Activated naive CD8-positive, alpha-beta T cell treated with anti-CD3 and anti-CD28 coated beads, Interleukin-2, amount 50 U/mL, for 24 hours (primary cell): ENCODE measurements at regions not wholly inside any gene's neighbourhood (a gene's known extent, or its start where the extent isn't known, plus 50 kb on each side); places are given as distances from the start of the nearest gene placed in this dataset.

ENCODE experiments used
- ATAC-seq: fragments of 150-1000 bp; cut with Tn5 transposase; one replicate; pipeline ENCODE4 v1.10.0; 2021
- DNase-seq: peaks from one replicate; pipeline ENCODE4 v3.0.0; 2021
- H3K27ac Mint-ChIP-seq: one replicate; pipeline ENCODE4 v1.8.0; 2021; ENCODE audit warnings: mild to moderate bottlenecking, mixed read lengths
- H3K27me3 Mint-ChIP-seq: one replicate; pipeline ENCODE4 v1.8.0; 2021; ENCODE audit warnings: mixed read lengths
- H3K36me3 Mint-ChIP-seq: one replicate; pipeline ENCODE4 v1.8.0; 2021; ENCODE audit warnings: low read depth, mixed read lengths
- H3K4me1 Mint-ChIP-seq: one replicate; pipeline ENCODE4 v1.8.0; 2021; ENCODE audit warnings: mixed read lengths
- H3K4me3 Mint-ChIP-seq: one replicate; pipeline ENCODE4 v1.8.0; 2021; ENCODE audit warnings: mild to moderate bottlenecking, moderate library complexity, mixed read lengths
- H3K9me3 Mint-ChIP-seq: one replicate; pipeline ENCODE4 v1.8.0; 2021; ENCODE audit warnings: mixed read lengths

- H3K4me1 Mint-ChIP-seq, result no peaks in the 10 kb centered on the region
- H3K36me3 Mint-ChIP-seq, result no peaks in the 10 kb centered on the region
- DNase-seq, result no peak
- no peak for ATAC-seq
- no peak overlapping the region for H3K4me3 Mint-ChIP-seq
- no peaks in the 10 kb centered on the region for H3K27me3 Mint-ChIP-seq
- H3K9me3 Mint-ChIP-seq, result no peaks in the 10 kb centered on the region
- no peak overlapping the region for H3K27ac Mint-ChIP-seq
These were observed 233.8 kb downstream of the SNRPN start for GRCh38 chr15:25188551-25189101.

- Mint-ChIP-seq H3K27ac (no peak overlapping the region), H3K4me3 (no peak overlapping the region), H3K9me3 (no peaks in the 10 kb centered on the region), H3K4me1 (no peaks in the 10 kb centered on the region), H3K27me3 (no peaks in the 10 kb centered on the region), H3K36me3 (no peaks in the 10 kb centered on the region)
- ATAC-seq (no peak), DNase-seq (no peak)
These were observed 234.8 kb downstream of the SNRPN start for GRCh38 chr15:25189551-25189950.

DNA sequence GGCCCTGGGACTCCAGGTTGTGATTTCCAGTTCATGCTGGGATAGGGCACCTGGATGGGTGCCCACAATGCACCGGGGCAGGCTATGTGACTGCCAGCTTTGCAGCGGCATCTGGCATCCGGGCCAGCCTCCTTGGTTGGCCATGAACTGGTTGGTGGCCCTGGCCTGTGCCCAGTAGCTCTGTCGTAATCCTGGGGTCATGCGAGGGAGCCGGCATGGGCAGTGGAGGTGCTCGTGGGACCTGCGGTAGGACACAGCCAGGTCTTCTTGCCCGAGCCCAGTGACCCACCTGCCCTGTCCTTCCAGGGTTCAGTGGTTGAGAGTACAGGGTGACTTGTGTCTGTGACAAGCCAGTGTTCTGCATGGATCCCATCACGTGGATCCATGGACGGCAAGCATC lies 237.9 kb downstream of the SNRPN start:
- no peak overlapping the region for H3K27ac Mint-ChIP-seq
- H3K36me3 Mint-ChIP-seq, result no peaks in the 10 kb centered on the region
- DNase-seq, result no peak
- no peaks in the 10 kb centered on the region for H3K4me1 Mint-ChIP-seq
- no peaks in the 10 kb centered on the region for H3K27me3 Mint-ChIP-seq
- no peak for ATAC-seq
- H3K9me3 Mint-ChIP-seq, result peaks cover 5% of the 10 kb centered on the region
- no peak overlapping the region for H3K4me3 Mint-ChIP-seq

- Mint-ChIP-seq H3K27ac (no peak overlapping the region), H3K9me3 (no peaks in the 10 kb centered on the region), H3K36me3 (no peaks in the 10 kb centered on the region), H3K4me3 (no peak overlapping the region), H3K4me1 (no peaks in the 10 kb centered on the region), H3K27me3 (no peaks in the 10 kb centered on the region)
- ATAC-seq (no peak), DNase-seq (no peak)
These were observed 231.5 kb downstream of the UBE3A start for GRCh38 chr15:25207369-25207768.

GRCh38 chr15:25208735-25209134 lies 230.1 kb downstream of the UBE3A start:
- no peaks in the 10 kb centered on the region for H3K4me1 Mint-ChIP-seq
- no peak for ATAC-seq
- no peaks in the 10 kb centered on the region for H3K36me3 Mint-ChIP-seq
- no peak overlapping the region for H3K4me3 Mint-ChIP-seq
- no peaks in the 10 kb centered on the region for H3K27me3 Mint-ChIP-seq
- no peak overlapping the region for H3K27ac Mint-ChIP-seq
- H3K9me3 Mint-ChIP-seq, result peaks cover under 1% of the 10 kb centered on the region
- DNase-seq, result no peak

DNA sequence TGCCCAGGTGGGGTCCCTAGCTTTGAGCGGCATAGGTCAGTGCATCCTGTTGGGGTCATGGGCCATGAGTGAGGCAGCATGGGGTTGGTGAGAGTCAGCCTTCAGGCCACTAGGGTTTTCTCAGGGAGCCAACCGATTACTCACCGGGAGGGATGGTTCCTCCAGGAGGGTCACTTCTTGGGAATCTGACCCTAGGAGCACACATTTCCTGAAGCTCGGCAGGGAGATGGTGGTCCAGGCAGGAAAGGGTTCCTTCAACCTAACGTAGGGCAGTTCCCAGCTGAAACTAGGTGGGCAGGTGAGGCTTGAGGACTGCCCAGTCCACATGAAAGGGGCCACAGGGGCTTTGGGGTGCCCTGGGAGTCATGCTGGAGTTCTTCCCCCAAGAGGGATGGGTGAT lies 218.0 kb downstream of the UBE3A start:
- no peak for DNase-seq
- Mint-ChIP-seq H3K4me1 (no peaks in the 10 kb centered on the region), H3K4me3 (no peak overlapping the region), H3K27ac (no peak overlapping the region), H3K9me3 (peaks cover 3% of the 10 kb centered on the region), H3K27me3 (no peaks in the 10 kb centered on the region), H3K36me3 (no peaks in the 10 kb centered on the region)
- no peak for ATAC-seq

GRCh38 chr15:25224396-25224795 lies 214.4 kb downstream of the UBE3A start:
- ATAC-seq, result no peak
- no peak overlapping the region for H3K4me3 Mint-ChIP-seq

GRCh38 chr15:25226360-25226759 lies 212.5 kb downstream of the UBE3A start:
- ATAC-seq, result no peak
- DNase-seq, result no peak
- no peaks in the 10 kb centered on the region for H3K27me3 Mint-ChIP-seq
- no peak overlapping the region for H3K27ac Mint-ChIP-seq
- no peak overlapping the region for H3K4me3 Mint-ChIP-seq
- no peaks in the 10 kb centered on the region for H3K36me3 Mint-ChIP-seq
- no peaks in the 10 kb centered on the region for H3K9me3 Mint-ChIP-seq
- no peaks in the 10 kb centered on the region for H3K4me1 Mint-ChIP-seq

More at GRCh38 chr15:25224396-25224795, 214.4 kb downstream of the UBE3A start:
- Mint-ChIP-seq H3K36me3 (no peaks in the 10 kb centered on the region), H3K4me1 (no peaks in the 10 kb centered on the region), H3K27me3 (no peaks in the 10 kb centered on the region), H3K27ac (no peak overlapping the region), H3K9me3 (peaks cover 3% of the 10 kb centered on the region)
- no peak for DNase-seq

DNA sequence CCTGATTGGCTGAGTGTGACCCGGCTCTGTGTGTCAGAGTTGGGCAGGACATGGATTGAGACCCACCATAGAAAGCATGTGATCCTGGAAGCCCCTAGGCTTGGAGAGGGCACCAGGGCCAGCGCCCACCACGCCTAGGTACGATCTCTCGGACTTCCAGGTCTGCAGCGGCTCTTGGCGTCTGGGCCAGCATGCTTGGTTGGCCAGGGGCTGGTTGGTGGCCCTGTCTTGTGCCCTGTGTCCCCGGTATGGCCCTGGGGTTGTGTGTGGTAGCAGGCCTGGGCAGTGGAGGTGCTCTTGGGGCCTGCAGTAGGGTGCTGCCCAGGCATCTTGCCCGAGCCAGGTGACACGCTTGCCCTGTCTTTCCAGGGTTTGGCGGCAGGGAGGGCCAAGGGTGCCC lies 210.6 kb downstream of the UBE3A start:
- no peak for DNase-seq
- no peaks in the 10 kb centered on the region for H3K9me3 Mint-ChIP-seq

GRCh38 chr15:25230442-25230841 lies 208.4 kb downstream of the UBE3A start:
- no peak overlapping the region for H3K27ac Mint-ChIP-seq
- no peaks in the 10 kb centered on the region for H3K9me3 Mint-ChIP-seq

More for the DNA sequence above, 210.6 kb downstream of the UBE3A start:
- no peaks in the 10 kb centered on the region for H3K4me1 Mint-ChIP-seq
- ATAC-seq, result no peak
- H3K27ac Mint-ChIP-seq, result no peak overlapping the region
- no peaks in the 10 kb centered on the region for H3K36me3 Mint-ChIP-seq
- H3K27me3 Mint-ChIP-seq, result no peaks in the 10 kb centered on the region
- no peak overlapping the region for H3K4me3 Mint-ChIP-seq

DNA sequence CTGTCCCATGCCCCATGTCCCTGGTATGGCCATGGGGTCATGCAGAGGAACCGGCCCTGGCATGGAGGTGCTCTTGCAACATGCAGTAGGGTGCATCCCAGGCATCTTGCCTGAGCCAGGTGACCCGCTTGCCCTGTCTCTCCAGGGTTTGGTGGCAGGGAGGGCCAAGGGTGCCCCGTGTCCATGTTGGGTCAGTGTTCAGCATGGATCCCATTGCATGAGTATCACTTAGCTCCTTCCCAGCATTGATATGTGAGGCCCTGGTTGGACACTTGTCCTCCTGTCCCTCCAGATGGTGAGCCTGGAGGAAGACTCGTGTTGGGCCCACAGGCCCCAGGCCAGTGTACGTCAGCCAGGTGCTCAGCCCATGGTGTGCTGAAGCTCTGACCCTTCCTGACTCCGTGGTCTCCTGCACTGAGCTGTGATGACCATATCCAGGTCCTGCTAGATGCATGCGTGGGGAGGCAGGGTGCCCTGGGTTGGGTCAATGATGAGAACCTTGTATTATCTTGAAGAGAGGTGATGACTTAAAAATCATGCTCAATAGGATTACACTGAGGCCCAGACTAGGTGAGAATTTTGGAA lies 205.0 kb downstream of the UBE3A start:
- DNase-seq, result no peak
- no peak for ATAC-seq
- Mint-ChIP-seq H3K27me3 (no peaks in the 10 kb centered on the region), H3K27ac (no peak overlapping the region), H3K9me3 (peaks cover 5% of the 10 kb centered on the region), H3K4me3 (no peak overlapping the region), H3K4me1 (no peaks in the 10 kb centered on the region), H3K36me3 (no peaks in the 10 kb centered on the region)

More at GRCh38 chr15:25230442-25230841, 208.4 kb downstream of the UBE3A start:
- Mint-ChIP-seq H3K27me3 (no peaks in the 10 kb centered on the region), H3K36me3 (no peaks in the 10 kb centered on the region), H3K4me1 (no peaks in the 10 kb centered on the region), H3K4me3 (no peak overlapping the region)
- DNase-seq, result no peak
- no peak for ATAC-seq

DNA sequence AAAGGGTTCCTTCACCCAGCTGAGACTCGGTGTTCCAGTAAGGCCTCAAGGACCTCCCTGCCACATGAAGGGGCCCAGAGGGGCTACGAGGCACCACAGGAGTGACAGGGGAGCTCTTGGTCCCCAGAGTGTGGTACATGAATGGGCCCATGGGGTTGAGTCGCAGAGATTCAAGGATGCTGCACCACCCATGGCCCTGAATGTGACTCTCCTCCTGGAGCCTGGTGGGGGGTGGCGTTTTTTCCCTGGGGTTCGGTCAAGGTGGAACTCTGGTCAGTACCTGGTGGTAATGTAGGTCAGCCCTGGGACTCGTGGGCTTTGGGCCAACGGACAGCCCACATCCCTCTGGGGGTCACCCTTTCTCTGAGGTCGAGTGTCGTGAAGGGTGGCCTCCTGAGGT lies 204.0 kb downstream of the UBE3A start:
- ATAC-seq (no peak), DNase-seq (no peak)
- Mint-ChIP-seq H3K36me3 (no peaks in the 10 kb centered on the region), H3K9me3 (peaks cover 5% of the 10 kb centered on the region), H3K27ac (no peak overlapping the region), H3K27me3 (no peaks in the 10 kb centered on the region), H3K4me3 (no peak overlapping the region), H3K4me1 (no peaks in the 10 kb centered on the region)

- Mint-ChIP-seq H3K27me3 (no peaks in the 10 kb centered on the region), H3K27ac (no peak overlapping the region), H3K36me3 (no peaks in the 10 kb centered on the region), H3K9me3 (peaks cover 5% of the 10 kb centered on the region), H3K4me1 (no peaks in the 10 kb centered on the region), H3K4me3 (no peak overlapping the region)
- ATAC-seq (no peak), DNase-seq (no peak)
These were observed 203.4 kb downstream of the UBE3A start for GRCh38 chr15:25235391-25235790.

DNA sequence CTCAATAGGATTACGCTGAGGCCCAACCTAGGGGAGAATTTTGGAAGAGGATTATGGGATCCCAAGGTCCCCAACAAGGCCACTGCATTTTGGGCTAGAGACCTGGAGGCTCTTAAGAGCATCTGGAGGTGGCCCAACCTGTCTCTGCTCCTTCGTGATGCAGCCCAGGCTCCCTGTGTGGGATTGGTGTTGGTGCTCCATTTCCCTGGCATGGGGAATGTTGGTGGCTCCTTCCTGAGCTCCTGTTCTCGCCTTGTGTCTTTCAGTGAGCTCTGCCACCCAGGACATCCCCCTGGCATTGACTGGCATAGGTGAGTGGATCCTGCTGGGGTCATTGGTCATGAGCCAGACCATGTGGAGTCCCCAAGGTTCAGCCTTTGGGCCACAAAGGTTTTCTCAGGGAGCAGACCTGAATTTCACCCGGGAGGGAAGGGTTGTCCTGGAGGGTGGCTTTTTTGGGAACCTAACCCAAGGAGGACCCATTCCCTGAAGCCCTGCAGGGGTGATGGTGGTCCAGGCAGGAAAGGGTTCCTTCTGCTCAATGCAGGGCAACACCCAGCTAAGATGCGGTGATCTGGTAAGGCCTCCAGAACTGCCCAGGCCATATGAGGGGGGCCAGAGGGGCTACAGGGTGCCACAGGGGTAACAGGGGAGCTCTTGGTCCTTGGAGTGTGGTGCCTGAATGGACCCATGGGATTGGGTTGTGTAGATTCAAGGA lies 202.5 kb downstream of the UBE3A start:
- H3K4me3 Mint-ChIP-seq, result no peak overlapping the region
- ATAC-seq, result no peak
- H3K27me3 Mint-ChIP-seq, result no peaks in the 10 kb centered on the region
- DNase-seq, result no peak
- peaks cover 5% of the 10 kb centered on the region for H3K9me3 Mint-ChIP-seq
- no peaks in the 10 kb centered on the region for H3K4me1 Mint-ChIP-seq
- H3K27ac Mint-ChIP-seq, result no peak overlapping the region
- H3K36me3 Mint-ChIP-seq, result no peaks in the 10 kb centered on the region

DNA sequence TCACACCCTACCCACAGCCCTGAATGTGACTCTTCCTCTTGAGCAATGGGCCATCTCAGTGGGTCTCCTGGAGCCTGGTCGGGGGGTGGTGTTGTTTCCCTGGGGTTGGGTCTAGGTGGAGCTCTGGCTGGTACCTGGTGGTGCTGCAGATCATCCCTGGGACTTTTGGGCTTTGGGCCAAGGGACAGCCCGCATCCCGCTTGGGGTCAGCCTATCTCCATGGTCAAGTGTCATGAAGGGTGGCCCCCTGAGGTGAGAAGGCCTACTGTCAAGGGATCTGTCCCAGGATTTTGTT lies 202.0 kb downstream of the UBE3A start:
- Mint-ChIP-seq H3K27me3 (no peaks in the 10 kb centered on the region), H3K27ac (no peak overlapping the region), H3K4me1 (no peaks in the 10 kb centered on the region), H3K36me3 (no peaks in the 10 kb centered on the region), H3K9me3 (peaks cover 5% of the 10 kb centered on the region), H3K4me3 (no peak overlapping the region)
- ATAC-seq, result no peak
- DNase-seq, result no peak
